K562 (cell line): ENCODE measurements at regions not wholly inside any gene's neighbourhood (a gene's known extent, or its start where the extent isn't known, plus 50 kb on each side); places are given as distances from the start of the nearest gene placed in this dataset.

Experiments
- ATAC-seq: fragments of 200-7000 bp; cut with Tn5 transposase; 3 replicates; pipeline ENCODE4 v1.9.1; 2020; ENCODE audit warnings: moderate library complexity
- BruUV-seq: library from RNA; stranded (reverse); fragments of 400-500 nt; replicated peaks from 2 replicates; lab custom pipeline; 2021; lab: Mats Ljungman, UMichigan
- CTCF ChIA-PET: fragments of 300-600 bp; formaldehyde crosslinking; extraction: SDS; loops from one replicate; lab custom pipeline; 2021; ENCODE audit warnings: low intra/inter-chr PET ratio; lab: Yijun Ruan, JAX
- POLR2A ChIA-PET: fragments of 300-600, 350-650 bp; sonication (Branson Sonifier 250); formaldehyde crosslinking; extraction: SDS; loops from one replicate; lab custom pipeline; 2021; ENCODE audit warnings: antibody characterized with exemption, inconsistent platforms; lab: Yijun Ruan, JAX
- DNase-seq, 4 experiments: peaks; one replicate each; pipeline versions ENCODE4 v3.0.0 to v3.0.0-alpha.2; 2011 to 2018; ENCODE audit warnings: low spot score in 3 of 4, mixed read lengths in 3 of 4; ENCODE audit errors: extremely low read depth in 1 of 4
- FAIRE-seq: peaks from 2 replicates; lab custom pipeline; 2011; peaks lifted over from hg19 to GRCh38; lab: Jason Lieb, UNC
- H2AFZ ChIP-seq: 2 replicates; pipeline ENCODE4 v1.6.0; 2011; ENCODE audit warnings: low read depth, low read length, control low read depth, inconsistent platforms
- H3K27ac ChIP-seq: fragments of 200-600 bp; 3 replicates; pipeline ENCODE4 v1.8.0; 2011; ENCODE audit warnings: low read depth, mild to moderate bottlenecking, control low read depth, inconsistent platforms, low read length, moderate library complexity, mixed read lengths; ENCODE audit errors: extremely low read depth
- H3K27me3 ChIP-seq, 2 experiments: fragments of 300-600 bp in 1 of 2; 2 replicates in 1 of 2; 3 replicates in 1 of 2; pipeline versions ENCODE4 v1.6.0 to v1.8.0; 2011; ENCODE audit warnings: inconsistent platforms in 2 of 2, low read length in 2 of 2, mild to moderate bottlenecking in 1 of 2, mixed read lengths in 1 of 2, moderate library complexity in 1 of 2; ENCODE audit not compliant: control insufficient read depth in 2 of 2, insufficient read depth in 2 of 2
- H3K36me3 ChIP-seq: fragments of 300-600 bp; 3 replicates; pipeline ENCODE4 v1.8.0; 2011; ENCODE audit warnings: mild to moderate bottlenecking, low read length, inconsistent platforms; ENCODE audit not compliant: control insufficient read depth, insufficient read depth
- H3K4me1 ChIP-seq, 2 experiments: fragments of 200-600 bp in 1 of 2; replicated peaks in 1 of 2; 2 replicates in 1 of 2; 3 replicates in 1 of 2; pipeline versions ENCODE4 v1.5.1 to v1.8.0; 2011; ENCODE audit warnings: inconsistent platforms in 2 of 2, low read length in 2 of 2, mild to moderate bottlenecking in 1 of 2, mixed read lengths in 1 of 2, moderate library complexity in 1 of 2; ENCODE audit not compliant: control insufficient read depth in 2 of 2, insufficient read depth in 2 of 2
- H3K4me2 ChIP-seq: 2 replicates; pipeline ENCODE4 v1.6.1; 2011; ENCODE audit warnings: low read length, control low read depth, inconsistent platforms, mixed read lengths; ENCODE audit not compliant: insufficient read depth
- H3K4me3 ChIP-seq: fragments of 200-600 bp; sonication (generic), shearing (Covaris generic); 2 replicates; pipeline ENCODE4 v1.5.1; 2016; ENCODE audit warnings: control low read depth, inconsistent platforms
- H3K79me2 ChIP-seq: fragments of 200-600 bp; 3 replicates; pipeline ENCODE4 v1.8.0; 2011; ENCODE audit warnings: low read length, inconsistent platforms; ENCODE audit not compliant: control insufficient read depth, insufficient read depth
- H3K9ac ChIP-seq, 2 experiments: 2 replicates each; pipeline versions ENCODE4 v1.6.0 to v1.6.1; 2011; ENCODE audit warnings: low read depth in 2 of 2, low read length in 2 of 2, control low read depth in 1 of 2, inconsistent platforms in 1 of 2, mild to moderate bottlenecking in 1 of 2, mixed read lengths in 1 of 2; ENCODE audit not compliant: insufficient read depth in 1 of 2
- H3K9me1 ChIP-seq: one replicate; pipeline ENCODE4 v1.6.0; 2011; ENCODE audit warnings: inconsistent platforms, mild to moderate bottlenecking, low read length, moderate library complexity; ENCODE audit not compliant: control insufficient read depth, insufficient read depth
- H3K9me3 ChIP-seq: replicated peaks from 2 replicates; pipeline ENCODE4 v1.5.1; 2011; ENCODE audit warnings: low read depth, low read length, inconsistent platforms; ENCODE audit not compliant: control insufficient read depth, insufficient read depth
- H4K20me1 ChIP-seq: replicated peaks from 2 replicates; pipeline ENCODE4 v1.6.1; 2011; ENCODE audit warnings: low read length, inconsistent platforms, mixed read lengths; ENCODE audit not compliant: control insufficient read depth, insufficient read depth
- FOXA1 ChIP-seq: fragments of 450-650 bp; IDR thresholded peaks from 2 replicates; pipeline ENCODE4 v1.6.1; 2016; ENCODE audit warnings: mild to moderate bottlenecking, borderline replicate concordance
- ZC3H8 ChIP-seq: fragments of 450-650 bp; IDR thresholded peaks from 2 replicates; pipeline ENCODE4 v1.6.1; 2017
- WGBS: fragments of 100-300 bp; shearing (Covaris generic); methylation state at CpG from one replicate; pipeline ENCODE4 v1.1.6; 2016; ENCODE audit warnings: low coverage, mixed read lengths; ENCODE audit not compliant: insufficient coverage; ENCODE audit errors: missing lambda C conversion rate; 5-methylcytosine and 5-hydroxymethylcytosine counted together
- in situ Hi-C: fragments of 300-500 bp; cut with MboI; formaldehyde crosslinking; loops from 4 replicates; pipeline ENCODE4 v1.15.0; 2018; ENCODE audit warnings: inconsistent platforms, mixed read lengths
- intact Hi-C: fragments of 100-400 bp; cut with micrococcal nuclease; formaldehyde crosslinking; loops from 2 replicates; pipeline ENCODE4 v1.14.2; 2022
- TF ChIP-seq, protein P1 (sequence below): sonication (generic); formaldehyde crosslinking; IDR thresholded peaks from 2 replicates; pipeline ENCODE4 v1.8.1; 2023; ENCODE audit warnings: mild to moderate bottlenecking, missing genetic modification reagents, moderate library complexity
- TF ChIP-seq, protein P2 (sequence below): fragments of 450-650 bp; IDR thresholded peaks from 2 replicates; pipeline ENCODE4 v1.6.1; 2017; ENCODE audit warnings: mild to moderate bottlenecking, moderate library complexity

DNA sequence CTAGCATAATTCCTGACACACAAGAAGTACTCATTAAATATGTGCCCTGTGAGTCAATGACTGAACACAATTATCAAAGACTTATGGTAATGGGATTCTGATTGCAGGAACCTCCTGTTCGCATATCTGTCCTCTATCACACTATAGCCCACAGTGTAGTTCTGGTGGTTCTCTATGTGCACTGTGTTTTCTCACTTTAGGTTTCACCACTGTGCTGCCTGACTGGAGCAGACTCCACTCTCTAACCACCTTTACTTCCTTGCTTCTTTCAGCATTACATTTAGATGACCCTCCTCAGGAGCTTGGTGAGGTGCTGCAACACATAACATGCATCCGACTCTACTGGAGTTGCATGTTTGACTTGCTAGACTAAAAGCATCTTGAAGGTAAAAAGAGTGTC is 777.1 kb downstream of the SQOR start:
- WGBS: 0% methylated on average over 2 of the region's 2 CpGs
- Histone ChIP-seq H3K79me2 (no peaks in the 10 kb centered on the region), H4K20me1 (no peaks in the 10 kb centered on the region), H3K36me3 (no peaks in the 10 kb centered on the region), H3K9ac (no peak overlapping the region), H3K9me3 (no peaks in the 10 kb centered on the region; the same call in 1 of the 2 replicates), H3K4me3 (no peak overlapping the region), H2AFZ (no peak overlapping the region), H3K9me1 (no peaks in the 10 kb centered on the region), H3K4me2 (no peak overlapping the region), H3K27me3 (no peaks in the 10 kb centered on the region), H3K4me1 (no peaks in the 10 kb centered on the region), H3K27ac (no peak overlapping the region)
- POLR2A ChIA-PET: no interaction called here
- DNase-seq (no peak), FAIRE-seq (no peak), ATAC-seq (no peak)
- CTCF ChIA-PET: no interaction called here
- in situ Hi-C loops (no loop called here), intact Hi-C loops (no loop called here)
- no TSS peak for BruUV-seq
- TF ChIP-seq FOXA1: no peak
- no peak for TF ChIP-seq ZC3H8
- TF ChIP-seq, protein P1, sequence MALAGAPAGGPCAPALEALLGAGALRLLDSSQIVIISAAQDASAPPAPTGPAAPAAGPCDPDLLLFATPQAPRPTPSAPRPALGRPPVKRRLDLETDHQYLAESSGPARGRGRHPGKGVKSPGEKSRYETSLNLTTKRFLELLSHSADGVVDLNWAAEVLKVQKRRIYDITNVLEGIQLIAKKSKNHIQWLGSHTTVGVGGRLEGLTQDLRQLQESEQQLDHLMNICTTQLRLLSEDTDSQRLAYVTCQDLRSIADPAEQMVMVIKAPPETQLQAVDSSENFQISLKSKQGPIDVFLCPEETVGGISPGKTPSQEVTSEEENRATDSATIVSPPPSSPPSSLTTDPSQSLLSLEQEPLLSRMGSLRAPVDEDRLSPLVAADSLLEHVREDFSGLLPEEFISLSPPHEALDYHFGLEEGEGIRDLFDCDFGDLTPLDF: no peak
- TF ChIP-seq, protein P2, sequence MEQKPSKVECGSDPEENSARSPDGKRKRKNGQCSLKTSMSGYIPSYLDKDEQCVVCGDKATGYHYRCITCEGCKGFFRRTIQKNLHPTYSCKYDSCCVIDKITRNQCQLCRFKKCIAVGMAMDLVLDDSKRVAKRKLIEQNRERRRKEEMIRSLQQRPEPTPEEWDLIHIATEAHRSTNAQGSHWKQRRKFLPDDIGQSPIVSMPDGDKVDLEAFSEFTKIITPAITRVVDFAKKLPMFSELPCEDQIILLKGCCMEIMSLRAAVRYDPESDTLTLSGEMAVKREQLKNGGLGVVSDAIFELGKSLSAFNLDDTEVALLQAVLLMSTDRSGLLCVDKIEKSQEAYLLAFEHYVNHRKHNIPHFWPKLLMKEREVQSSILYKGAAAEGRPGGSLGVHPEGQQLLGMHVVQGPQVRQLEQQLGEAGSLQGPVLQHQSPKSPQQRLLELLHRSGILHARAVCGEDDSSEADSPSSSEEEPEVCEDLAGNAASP: no peak
